Endothelial cell of umbilical vein (primary cell): ENCODE measurements at regions not wholly inside any gene's neighbourhood (a gene's known extent, or its start where the extent isn't known, plus 50 kb on each side); places are given as distances from the start of the nearest gene placed in this dataset.

Experiments used
- BruUV-seq: library from RNA; stranded (reverse); fragments of 400-500 nt; replicated peaks from 2 replicates; lab custom pipeline; 2021; lab: Mats Ljungman, UMichigan
- CTCF ChIA-PET: fragments of 300-600, 350-600 bp; sonication (Branson Sonifier 250); formaldehyde crosslinking; loops from one replicate; lab custom pipeline; 2021; ENCODE audit warnings: antibody characterized with exemption, inconsistent platforms; lab: Charles Lee
- POLR2A ChIA-PET: fragments of 300-600, 350-600 bp; sonication (Branson Sonifier 250); formaldehyde crosslinking; loops from one replicate; lab custom pipeline; 2021; ENCODE audit warnings: antibody characterized with exemption, inconsistent platforms; lab: Charles Lee
- DNase-seq: peaks from one replicate; pipeline ENCODE4 v3.0.0-alpha.2; 2011; ENCODE audit warnings: low read depth, low spot score
- FAIRE-seq: peaks from 2 replicates; lab custom pipeline; 2011; peaks lifted over from hg19 to GRCh38; lab: Jason Lieb, UNC
- H2AFZ ChIP-seq: 2 replicates; pipeline ENCODE4 v1.6.0; 2012; ENCODE audit warnings: low read depth, low read length, control low read depth, inconsistent platforms
- H3K27ac ChIP-seq: 2 replicates; pipeline ENCODE4 v1.5.1; 2011; ENCODE audit warnings: low read depth, mild to moderate bottlenecking, control low read depth, low read length, moderate library complexity; ENCODE audit not compliant: insufficient read depth
- H3K27me3 ChIP-seq, 2 experiments: 2 replicates each; pipeline versions ENCODE4 v1.6.0 to v1.6.1; 2011; ENCODE audit warnings: low read length in 2 of 2, mixed read lengths in 1 of 2; ENCODE audit not compliant: control insufficient read depth in 2 of 2, insufficient read depth in 2 of 2
- H3K36me3 ChIP-seq, 2 experiments: 2 replicates in 1 of 2; 3 replicates in 1 of 2; pipeline ENCODE4 v1.5.1; 2011; ENCODE audit warnings: low read length in 2 of 2, mild to moderate bottlenecking in 1 of 2, moderate library complexity in 1 of 2; ENCODE audit not compliant: control insufficient read depth in 2 of 2, insufficient read depth in 2 of 2; ENCODE audit errors: extremely low read depth in 1 of 2
- H3K4me1 ChIP-seq: 3 replicates; pipeline ENCODE4 v1.5.1; 2011; ENCODE audit warnings: mild to moderate bottlenecking, low read length; ENCODE audit not compliant: control insufficient read depth, insufficient read depth; ENCODE audit errors: extremely low read depth
- H3K4me2 ChIP-seq: 2 replicates; pipeline ENCODE4 v1.6.1; 2011; ENCODE audit warnings: low read length, control low read depth, mixed read lengths; ENCODE audit not compliant: insufficient read depth
- H3K4me3 ChIP-seq, 3 experiments: fragments of 200-600 bp in 1 of 3; sonication (generic), shearing (Covaris generic) in 1 of 3; replicated peaks in 1 of 3; 2 replicates each; pipeline ENCODE4 v1.5.1; 2011 to 2016; ENCODE audit warnings: control low read depth in 3 of 3, low read length in 3 of 3, mild to moderate bottlenecking in 2 of 3, inconsistent platforms in 1 of 3, low read depth in 1 of 3, moderate library complexity in 1 of 3; ENCODE audit not compliant: insufficient read depth in 1 of 3
- H3K79me2 ChIP-seq: 2 replicates; pipeline ENCODE4 v1.6.0; 2012; ENCODE audit warnings: low read length, inconsistent platforms; ENCODE audit not compliant: control insufficient read depth, insufficient read depth
- H3K9ac ChIP-seq: replicated peaks from 2 replicates; pipeline ENCODE3; 2011; ENCODE audit warnings: low read length, control low read depth; ENCODE audit not compliant: insufficient read depth; ENCODE audit errors: extremely low read depth
- H3K9me1 ChIP-seq: replicated peaks from 3 replicates; pipeline ENCODE4 v1.6.0; 2011; ENCODE audit warnings: mild to moderate bottlenecking, low read length; ENCODE audit not compliant: control insufficient read depth, insufficient read depth; ENCODE audit errors: extremely low read depth
- H3K9me3 ChIP-seq: replicated peaks from 2 replicates; pipeline ENCODE4 v1.5.1; 2012; ENCODE audit warnings: low read length, inconsistent platforms; ENCODE audit not compliant: control insufficient read depth, insufficient read depth
- H4K20me1 ChIP-seq: replicated peaks from 2 replicates; pipeline ENCODE3; 2011; ENCODE audit warnings: mild to moderate bottlenecking, low read length; ENCODE audit not compliant: control insufficient read depth, insufficient read depth; ENCODE audit errors: extremely low read depth
- EZH2 ChIP-seq: IDR thresholded peaks from 2 replicates; pipeline ENCODE4 v1.6.1; 2012; ENCODE audit warnings: borderline replicate concordance, low read depth, mild to moderate bottlenecking, moderate library complexity, low read length, inconsistent platforms; ENCODE audit not compliant: severe bottlenecking
- FOS ChIP-seq: IDR thresholded peaks from 2 replicates; pipeline ENCODE4 v1.6.1; 2011; ENCODE audit warnings: mild to moderate bottlenecking, low read length, moderate library complexity, borderline replicate concordance; ENCODE audit not compliant: insufficient read depth
- GATA2 ChIP-seq: IDR thresholded peaks from 2 replicates; pipeline ENCODE4 v1.7.0; 2011; ENCODE audit warnings: low read depth, mild to moderate bottlenecking, moderate library complexity, mixed read lengths, low read length; ENCODE audit not compliant: insufficient read length, insufficient read depth
- JUN ChIP-seq: IDR thresholded peaks from 2 replicates; pipeline ENCODE4 v1.6.1; 2011; ENCODE audit warnings: borderline replicate concordance, low read depth; ENCODE audit not compliant: insufficient read length, insufficient read depth
- MYC ChIP-seq: IDR thresholded peaks from one replicate; pipeline ENCODE4 v1.6.1; 2011; ENCODE audit warnings: mild to moderate bottlenecking, low read depth, low read length
- POLR2A ChIP-seq: IDR thresholded peaks from 2 replicates; pipeline ENCODE4 v1.6.1; 2012; ENCODE audit warnings: low read depth, mild to moderate bottlenecking, control low read depth, low read length
- POLR2AphosphoS5 ChIP-seq: IDR thresholded peaks from 2 replicates; pipeline ENCODE4 v1.6.1; 2012; ENCODE audit warnings: low read depth, mild to moderate bottlenecking, control low read depth, low read length, moderate library complexity; ENCODE audit not compliant: insufficient read depth
- dilution Hi-C: fragments of 300-500 bp; cut with MboI; formaldehyde crosslinking; loops from one replicate; pipeline ENCODE4 v1.15.0; 2019; ENCODE audit warnings: low sequenced_read_pairs; ENCODE audit not compliant: extremely low pct_ligation_motif_present
- intact Hi-C: fragments of 100-400 bp; cut with micrococcal nuclease; formaldehyde crosslinking; loops from one replicate; pipeline ENCODE4 v1.10.0; 2022
- TF ChIP-seq, protein P1 (sequence below): IDR thresholded peaks from 2 replicates; pipeline ENCODE4 v1.6.1; 2011; ENCODE audit not compliant: insufficient read depth, insufficient read length
- TF ChIP-seq, protein P2 (sequence below), 2 donors: IDR thresholded peaks; 1 replicate in 1 of 2; 2 replicates in 1 of 2; pipeline ENCODE4 v1.5.1; 2011; ENCODE audit warnings: low read length in 2 of 2, mild to moderate bottlenecking in 2 of 2, moderate library complexity in 2 of 2, control low read depth in 1 of 2, inconsistent platforms in 1 of 2, low read depth in 1 of 2; ENCODE audit not compliant: insufficient read depth in 1 of 2; ENCODE audit errors: extremely low read depth in 1 of 2

DNA sequence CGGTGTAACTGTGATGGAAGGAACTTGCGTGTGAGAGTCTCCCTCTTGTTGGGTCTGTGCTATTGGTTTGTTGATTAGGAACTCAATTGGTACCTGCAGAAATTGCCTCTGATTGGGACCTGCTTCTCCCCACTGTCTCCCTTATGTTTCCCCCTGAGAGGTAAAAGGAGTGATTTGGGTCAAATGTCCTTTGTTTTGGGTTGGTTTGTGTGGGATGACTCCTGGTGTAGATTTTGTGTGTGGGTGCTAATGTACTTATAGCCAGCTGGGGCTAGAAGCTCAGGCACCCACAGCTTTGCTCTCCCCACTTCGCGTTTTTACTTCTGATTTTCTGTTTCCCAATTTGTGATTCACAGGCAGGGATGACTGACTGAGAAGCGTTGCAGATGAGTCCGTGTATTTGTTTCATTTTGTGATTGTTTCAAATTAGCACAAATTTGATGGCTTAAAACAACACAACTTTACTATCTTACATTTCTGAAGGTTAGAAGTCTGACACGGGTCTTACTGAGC lies 79.1 kb downstream of the UTRN start:
- FAIRE-seq (no peak), DNase-seq (no peak)
- no peaks in the 10 kb centered on the region for H3K27me3 ChIP-seq
- intact Hi-C loops = no loop called here
- no peak overlapping the region for H3K4me2 ChIP-seq
- H3K79me2 ChIP-seq = peaks cover 75% of the 10 kb centered on the region
- H3K4me3 ChIP-seq = no peak overlapping the region
- no peaks in the 10 kb centered on the region for H3K9me1 ChIP-seq
- no peak overlapping the region for H3K9ac ChIP-seq
- BruUV-seq = no TSS peak
- POLR2A ChIA-PET = interaction anchor here (0.6 kb wide), 1 partner anchor 70 kb away, joined by 3 read pairs; no protein-coding TSS in a partner anchor
- no peak overlapping the region for H2AFZ ChIP-seq
- H4K20me1 ChIP-seq = no peaks in the 10 kb centered on the region
- H3K27ac ChIP-seq = no peak overlapping the region
- no peaks in the 10 kb centered on the region for H3K9me3 ChIP-seq
- no peak for TF ChIP-seq MYC
- TF ChIP-seq, protein P1, sequence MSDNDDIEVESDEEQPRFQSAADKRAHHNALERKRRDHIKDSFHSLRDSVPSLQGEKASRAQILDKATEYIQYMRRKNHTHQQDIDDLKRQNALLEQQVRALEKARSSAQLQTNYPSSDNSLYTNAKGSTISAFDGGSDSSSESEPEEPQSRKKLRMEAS = no peak
- no peak for TF ChIP-seq POLR2AphosphoS5
- no peak for TF ChIP-seq JUN
- TF ChIP-seq GATA2 = no peak
- no peak for TF ChIP-seq EZH2
- TF ChIP-seq FOS = no peak
- no peak for TF ChIP-seq POLR2A
- TF ChIP-seq, protein P2, sequence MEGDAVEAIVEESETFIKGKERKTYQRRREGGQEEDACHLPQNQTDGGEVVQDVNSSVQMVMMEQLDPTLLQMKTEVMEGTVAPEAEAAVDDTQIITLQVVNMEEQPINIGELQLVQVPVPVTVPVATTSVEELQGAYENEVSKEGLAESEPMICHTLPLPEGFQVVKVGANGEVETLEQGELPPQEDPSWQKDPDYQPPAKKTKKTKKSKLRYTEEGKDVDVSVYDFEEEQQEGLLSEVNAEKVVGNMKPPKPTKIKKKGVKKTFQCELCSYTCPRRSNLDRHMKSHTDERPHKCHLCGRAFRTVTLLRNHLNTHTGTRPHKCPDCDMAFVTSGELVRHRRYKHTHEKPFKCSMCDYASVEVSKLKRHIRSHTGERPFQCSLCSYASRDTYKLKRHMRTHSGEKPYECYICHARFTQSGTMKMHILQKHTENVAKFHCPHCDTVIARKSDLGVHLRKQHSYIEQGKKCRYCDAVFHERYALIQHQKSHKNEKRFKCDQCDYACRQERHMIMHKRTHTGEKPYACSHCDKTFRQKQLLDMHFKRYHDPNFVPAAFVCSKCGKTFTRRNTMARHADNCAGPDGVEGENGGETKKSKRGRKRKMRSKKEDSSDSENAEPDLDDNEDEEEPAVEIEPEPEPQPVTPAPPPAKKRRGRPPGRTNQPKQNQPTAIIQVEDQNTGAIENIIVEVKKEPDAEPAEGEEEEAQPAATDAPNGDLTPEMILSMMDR (IDR thresholded peaks at IDR 0.05; ENCODE audit: extremely low read depth in 1 of 2, insufficient read depth in 1 of 2, low read depth in 1 of 2, low read length in 2 of 2) = no peak
- dilution Hi-C loops = no loop called here
- CTCF ChIA-PET = interaction anchor here (0.7 to 1.3 kb wide), 8 partner anchors 11 to 146 kb away, joined by 3 to 5 read pairs (median 3); no protein-coding TSS in a partner anchor
- peaks cover 17% of the 10 kb centered on the region for H3K4me1 ChIP-seq
- no peaks in the 10 kb centered on the region for H3K36me3 ChIP-seq
